ENCODE measurements at regions not wholly inside any gene's neighbourhood (a gene's known extent, or its start where the extent isn't known, plus 50 kb on each side); places are given as distances from the start of the nearest gene placed in this dataset.

- Histone ChIP-seq H3K27ac (ENCODE audit: low read depth, low read length) (no peak overlapping the region), H3K4me3 (ENCODE audit: low read length) (no peak overlapping the region), H3K27me3 (ENCODE audit: control insufficient read depth, insufficient read depth, low read length, poor library complexity, severe bottlenecking) (no peaks in the 10 kb centered on the region), H3K9me3 (ENCODE audit: control insufficient read depth, low read length) (no peaks in the 10 kb centered on the region), H3K4me1 (ENCODE audit: control insufficient read depth, insufficient read depth, low read length) (no peaks in the 10 kb centered on the region), H3K36me3 (ENCODE audit: control insufficient read depth, insufficient read depth, low read length) (no peaks in the 10 kb centered on the region), H3K9ac (ENCODE audit: extremely low read depth, low read length, poor library complexity, severe bottlenecking) (no peak overlapping the region)
- DNase-seq: no peak
- H3K27ac Mint-ChIP-seq: no peak overlapping the region
- H3K36me3 Mint-ChIP-seq (ENCODE audit: low read depth): no peaks in the 10 kb centered on the region
- H3K9me3 Mint-ChIP-seq: no peaks in the 10 kb centered on the region
- 95% methylated on average over 4 of the region's 4 CpGs for WGBS, 2 experiments (ENCODE audit: insufficient coverage in 1 of 2, insufficient read length in 1 of 2)
- H3K4me3 Mint-ChIP-seq: no peak overlapping the region
- TF ChIP-seq, protein P1, sequence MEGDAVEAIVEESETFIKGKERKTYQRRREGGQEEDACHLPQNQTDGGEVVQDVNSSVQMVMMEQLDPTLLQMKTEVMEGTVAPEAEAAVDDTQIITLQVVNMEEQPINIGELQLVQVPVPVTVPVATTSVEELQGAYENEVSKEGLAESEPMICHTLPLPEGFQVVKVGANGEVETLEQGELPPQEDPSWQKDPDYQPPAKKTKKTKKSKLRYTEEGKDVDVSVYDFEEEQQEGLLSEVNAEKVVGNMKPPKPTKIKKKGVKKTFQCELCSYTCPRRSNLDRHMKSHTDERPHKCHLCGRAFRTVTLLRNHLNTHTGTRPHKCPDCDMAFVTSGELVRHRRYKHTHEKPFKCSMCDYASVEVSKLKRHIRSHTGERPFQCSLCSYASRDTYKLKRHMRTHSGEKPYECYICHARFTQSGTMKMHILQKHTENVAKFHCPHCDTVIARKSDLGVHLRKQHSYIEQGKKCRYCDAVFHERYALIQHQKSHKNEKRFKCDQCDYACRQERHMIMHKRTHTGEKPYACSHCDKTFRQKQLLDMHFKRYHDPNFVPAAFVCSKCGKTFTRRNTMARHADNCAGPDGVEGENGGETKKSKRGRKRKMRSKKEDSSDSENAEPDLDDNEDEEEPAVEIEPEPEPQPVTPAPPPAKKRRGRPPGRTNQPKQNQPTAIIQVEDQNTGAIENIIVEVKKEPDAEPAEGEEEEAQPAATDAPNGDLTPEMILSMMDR (conservative IDR thresholded peaks at IDR 0.05): no peak
- no peaks in the 10 kb centered on the region for H3K4me1 Mint-ChIP-seq
- H3K27me3 Mint-ChIP-seq (ENCODE audit: insufficient read depth): no peaks in the 10 kb centered on the region
These were observed 378.6 kb upstream of the MCTP2 start for GRCh38 chr15:93852761-93853160.

- H3K27ac Mint-ChIP-seq: no peak overlapping the region
- no peaks in the 10 kb centered on the region for H3K36me3 Mint-ChIP-seq (ENCODE audit: low read depth)
- Histone ChIP-seq H3K27ac (ENCODE audit: low read depth, low read length) (no peak overlapping the region), H3K4me3 (ENCODE audit: low read length) (no peak overlapping the region), H3K36me3 (ENCODE audit: control insufficient read depth, insufficient read depth, low read length) (no peaks in the 10 kb centered on the region), H3K4me1 (ENCODE audit: control insufficient read depth, insufficient read depth, low read length) (no peaks in the 10 kb centered on the region), H3K9me3 (ENCODE audit: control insufficient read depth, low read length) (no peaks in the 10 kb centered on the region), H3K9ac (ENCODE audit: extremely low read depth, low read length, poor library complexity, severe bottlenecking) (no peak overlapping the region), H3K27me3 (ENCODE audit: control insufficient read depth, insufficient read depth, low read length, poor library complexity, severe bottlenecking) (no peaks in the 10 kb centered on the region)
- H3K27me3 Mint-ChIP-seq (ENCODE audit: insufficient read depth): no peaks in the 10 kb centered on the region
- no peaks in the 10 kb centered on the region for H3K9me3 Mint-ChIP-seq
- H3K4me3 Mint-ChIP-seq: no peak overlapping the region
- TF ChIP-seq, protein P1 (conservative IDR thresholded peaks at IDR 0.05): no peak
- no peak for DNase-seq
- WGBS, 2 experiments (ENCODE audit: insufficient coverage in 1 of 2, insufficient read length in 1 of 2): 83 to 96% methylated on average over 1 of the region's 1 CpG
- no peaks in the 10 kb centered on the region for H3K4me1 Mint-ChIP-seq
These were observed 382.9 kb upstream of the MCTP2 start for GRCh38 chr15:93848490-93848889.

GRCh38 chr15:93848076-93848475, 383.3 kb upstream of the MCTP2 start:
- no peak overlapping the region for H3K4me3 Mint-ChIP-seq
- no peak overlapping the region for H3K4me3 ChIP-seq (ENCODE audit: low read length)
- H3K27me3 ChIP-seq (ENCODE audit: control insufficient read depth, insufficient read depth, low read length, poor library complexity, severe bottlenecking): no peaks in the 10 kb centered on the region
- no peaks in the 10 kb centered on the region for H3K36me3 Mint-ChIP-seq (ENCODE audit: low read depth)
- DNase-seq: no peak
- no peak overlapping the region for H3K9ac ChIP-seq (ENCODE audit: extremely low read depth, low read length, poor library complexity, severe bottlenecking)
- WGBS, 2 experiments (ENCODE audit: insufficient coverage in 1 of 2, insufficient read length in 1 of 2): 92% methylated on average over 3 of the region's 3 CpGs; no CpG with 5 or more reads in 1 of the 2 experiments
- H3K27ac ChIP-seq (ENCODE audit: low read depth, low read length): no peak overlapping the region
- no peak overlapping the region for H3K27ac Mint-ChIP-seq
- H3K27me3 Mint-ChIP-seq (ENCODE audit: insufficient read depth): no peaks in the 10 kb centered on the region
- H3K9me3 Mint-ChIP-seq: no peaks in the 10 kb centered on the region
- H3K4me1 ChIP-seq (ENCODE audit: control insufficient read depth, insufficient read depth, low read length): no peaks in the 10 kb centered on the region
- TF ChIP-seq, protein P1 (conservative IDR thresholded peaks at IDR 0.05): no peak
- no peaks in the 10 kb centered on the region for H3K4me1 Mint-ChIP-seq
- H3K9me3 ChIP-seq (ENCODE audit: control insufficient read depth, low read length): no peaks in the 10 kb centered on the region
- H3K36me3 ChIP-seq (ENCODE audit: control insufficient read depth, insufficient read depth, low read length): no peaks in the 10 kb centered on the region

Data from endodermal cell (in vitro differentiated cells).